GM18907 (cell line): ENCODE measurements at regions not wholly inside any gene's neighbourhood (a gene's known extent, or its start where the extent isn't known, plus 50 kb on each side); places are given as distances from the start of the nearest gene placed in this dataset.
"Not testable (repeated sequence)": the region's sequence is repeated elsewhere in the genome, so short reads cannot be mapped to it uniquely, and the experiment has no call there.

Experiments
- ATAC-seq: cut with Tn5 transposase; IDR thresholded peaks from one replicate; pipeline ENCODE4 v1.9.1; 2021; ENCODE audit warnings: mild to moderate bottlenecking, moderate library complexity; ENCODE audit not compliant: unreplicated experiment

GRCh38 chr3:150357923-150358607, 50.0 kb upstream of the TSC22D2 start:
- ATAC-seq: no peak

GRCh38 chr3:150357140-150357539, 51.0 kb upstream of the TSC22D2 start:
- no peak for ATAC-seq

GRCh38 chr3:150355574-150355973, 52.5 kb upstream of the TSC22D2 start:
- ATAC-seq: no peak

- no peak for ATAC-seq
Measured at GRCh38 chr3:150352931-150353330, 55.2 kb upstream of the TSC22D2 start.

GRCh38 chr3:150351398-150351797, 56.7 kb upstream of the TSC22D2 start:
- no peak for ATAC-seq

- no peak for ATAC-seq
Measured at GRCh38 chr3:150349314-150350097, 58.6 kb upstream of the TSC22D2 start.

GRCh38 chr3:150348500-150348899, 59.6 kb upstream of the TSC22D2 start:
- no peak for ATAC-seq

GRCh38 chr3:150346981-150347863, 60.9 kb upstream of the TSC22D2 start:
- no peak for ATAC-seq

- no peak for ATAC-seq
Measured at GRCh38 chr3:150346266-150346665, 61.8 kb upstream of the TSC22D2 start.

GRCh38 chr3:150345021-150345538, 63.0 kb upstream of the TSC22D2 start:
- no peak for ATAC-seq

- no peak for ATAC-seq
Measured at GRCh38 chr3:150344079-150344759, 63.9 kb upstream of the TSC22D2 start.

- no peak for ATAC-seq
Measured at GRCh38 chr3:150342896-150343467, 65.1 kb upstream of the TSC22D2 start.

- no peak for ATAC-seq
Measured at GRCh38 chr3:150341891-150342290, 66.2 kb upstream of the TSC22D2 start.

GRCh38 chr3:150336363-150336762, 71.7 kb upstream of the TSC22D2 start:
- ATAC-seq: not testable (repeated sequence)

- ATAC-seq: no peak
Measured at GRCh38 chr3:150335631-150336030, 72.5 kb upstream of the TSC22D2 start.

GRCh38 chr3:150334974-150335373, 73.1 kb upstream of the TSC22D2 start:
- no peak for ATAC-seq

GRCh38 chr3:150333477-150333876, 74.6 kb upstream of the TSC22D2 start:
- ATAC-seq: no peak

GRCh38 chr3:150331978-150332568, 76.0 kb upstream of the TSC22D2 start:
- ATAC-seq: no peak

- no peak for ATAC-seq
Measured at GRCh38 chr3:150330872-150331271, 77.2 kb upstream of the TSC22D2 start.

- ATAC-seq: no peak
Measured at GRCh38 chr3:150330174-150330573, 77.9 kb upstream of the TSC22D2 start.
